K562 (cell line): ENCODE measurements at regions not wholly inside any gene's neighbourhood (a gene's known extent, or its start where the extent isn't known, plus 50 kb on each side); places are given as distances from the start of the nearest gene placed in this dataset.

Source experiments
- ATF3 ChIP-seq, 2 experiments: fragments of 450-650 bp in 1 of 2; sonication (generic) in 1 of 2; formaldehyde crosslinking in 1 of 2; IDR thresholded peaks in 1 of 2; conservative IDR thresholded peaks in 1 of 2; 2 replicates each; pipeline versions ENCODE4 v1.6.1 to v1.8.1; 2016 to 2023; ENCODE audit warnings: mild to moderate bottlenecking in 2 of 2, moderate library complexity in 2 of 2, inconsistent platforms in 1 of 2, missing genetic modification reagents in 1 of 2
- C11orf30 ChIP-seq: fragments of 450-650 bp; IDR thresholded peaks from 2 replicates; pipeline ENCODE4 v1.6.1; 2016; ENCODE audit warnings: low read depth, mild to moderate bottlenecking
- MYC ChIP-seq, 2 experiments: fragments of 250-450 bp in 1 of 2; sonication (Bioruptor Pico) in 1 of 2; IDR thresholded peaks; 2 replicates each; pipeline versions ENCODE4 v1.5.1 to v1.6.1; 2012 to 2021; ENCODE audit warnings: low read depth in 2 of 2, borderline replicate concordance in 1 of 2, improper control_type of control experiment in 1 of 2, low read length in 1 of 2, mild to moderate bottlenecking in 1 of 2, moderate library complexity in 1 of 2
- RREB1 ChIP-seq: fragments of 250-450 bp; sonication (Bioruptor Pico); IDR thresholded peaks from 2 replicates; pipeline ENCODE4 v1.4.0; 2020
- SIN3A ChIP-seq, 2 experiments: fragments of 150-350 bp in 1 of 2; IDR thresholded peaks; 2 replicates each; pipeline ENCODE4 v1.6.1; 2011 to 2016; ENCODE audit warnings: borderline replicate concordance in 2 of 2, low read depth in 2 of 2, low read length in 2 of 2, mild to moderate bottlenecking in 2 of 2, moderate library complexity in 2 of 2; ENCODE audit not compliant: control insufficient read depth in 1 of 2
- SPI1 ChIP-seq: IDR thresholded peaks from 2 replicates; pipeline ENCODE4 v1.6.1; 2011; ENCODE audit warnings: low read depth, low read length, control low read depth, borderline replicate concordance
- TAF9B ChIP-seq: fragments of 450-650 bp; IDR thresholded peaks from 2 replicates; pipeline ENCODE4 v1.6.1; 2018; ENCODE audit warnings: mild to moderate bottlenecking; ENCODE audit not compliant: partially characterized antibody
- YBX1 ChIP-seq: fragments of 450-650 bp; IDR thresholded peaks from 2 replicates; pipeline ENCODE4 v1.7.1; 2016; ENCODE audit warnings: mild to moderate bottlenecking
- ZBTB26 ChIP-seq: fragments of 450-650 bp; formaldehyde crosslinking; IDR thresholded peaks from 2 replicates; pipeline ENCODE4 v1.4.0; 2022; ENCODE audit warnings: missing genetic modification characterization
- ZBTB34 ChIP-seq: fragments of 250-450 bp; sonication (Bioruptor Pico); IDR thresholded peaks from 2 replicates; pipeline ENCODE4 v1.8.0; 2021; ENCODE audit warnings: mild to moderate bottlenecking, moderate library complexity
- ZNF12 ChIP-seq: sonication (generic); formaldehyde crosslinking; IDR thresholded peaks from 2 replicates; pipeline ENCODE4 v1.4.0; 2020; ENCODE audit warnings: mild to moderate bottlenecking, missing genetic modification reagents
- ZNF217 ChIP-seq: sonication (generic); formaldehyde crosslinking; IDR thresholded peaks from 2 replicates; pipeline ENCODE4 v1.8.0; 2022; ENCODE audit warnings: mild to moderate bottlenecking, missing genetic modification reagents
- ZNF280A ChIP-seq: fragments of 450-650 bp; IDR thresholded peaks from 2 replicates; pipeline ENCODE4 v1.6.1; 2018; ENCODE audit warnings: mild to moderate bottlenecking, low read depth; ENCODE audit not compliant: partially characterized antibody
- ZNF785 ChIP-seq: fragments of 250-450 bp; sonication (Bioruptor Pico); IDR thresholded peaks from 2 replicates; pipeline ENCODE4 v1.4.0; 2020; ENCODE audit warnings: mild to moderate bottlenecking

- TF ChIP-seq RREB1 (CRISPR knock-in tag) (no peak), TAF9B (no peak), ZNF217 (CRISPR knock-in tag) (no peak), MYC (IDR thresholded peaks at IDR 0.05; ENCODE audit: low read depth, low read length) (no peak), MYC (CRISPR knock-in tag; IDR thresholded peaks at IDR 0.05; ENCODE audit: borderline replicate concordance, low read depth) (no peak), SIN3A (IDR thresholded peaks at IDR 0.05; ENCODE audit: borderline replicate concordance in 2 of 2, control insufficient read depth in 1 of 2, low read depth in 2 of 2, low read length in 2 of 2) (no peak), C11orf30 (peak; percentile 78), ZNF785 (CRISPR knock-in tag) (no peak), ZNF12 (CRISPR knock-in tag) (no peak), ZNF280A (no peak), ATF3 (IDR thresholded peaks at IDR 0.05) (no peak), ATF3 (CRISPR knock-in tag; conservative IDR thresholded peaks at IDR 0.05) (no peak), SPI1 (no peak), YBX1 (no peak), ZBTB34 (CRISPR knock-in tag) (no peak), ZBTB26 (no peak)
These were observed 85.0 kb upstream of the CCDC28A start (continued) for GRCh38 chr6:138688580-138688979.
